Body of pancreas (tissue), 4 donors: ENCODE measurements at regions not wholly inside any gene's neighbourhood (a gene's known extent, or its start where the extent isn't known, plus 50 kb on each side); places are given as distances from the start of the nearest gene placed in this dataset.

Experiments
- ATAC-seq: fragments of 150-250 bp; one replicate; pipeline ENCODE4 v1.9.1; 2016
- DNase-seq, 4 donors: peaks; one replicate each; pipeline ENCODE4 v3.0.0-alpha.2; 2019
- H3K27ac ChIP-seq, 4 donors: fragments of 200-600 bp; sonication (generic); 1 replicate in 3 of 4; 2 replicates in 1 of 4; pipeline versions ENCODE4 v1.5.1 to v1.6.1; 2016 to 2019; ENCODE audit warnings: mild to moderate bottlenecking in 1 of 4, mixed read lengths in 1 of 4, moderate library complexity in 1 of 4
- H3K27me3 ChIP-seq, 2 donors: fragments of 200-600 bp; sonication (generic); one replicate each; pipeline ENCODE4 v1.6.0; 2016; ENCODE audit warnings: mild to moderate bottlenecking in 1 of 2
- H3K36me3 ChIP-seq, 2 donors: fragments of 200-600 bp; sonication (generic); replicated peaks in 1 of 2; 2 replicates each; pipeline ENCODE4 v1.5.1; 2016; ENCODE audit warnings: low read depth in 2 of 2; ENCODE audit not compliant: insufficient read depth in 1 of 2
- H3K4me1 ChIP-seq: fragments of 200-600 bp; sonication (generic); one replicate; pipeline ENCODE4 v1.6.0; 2016
- H3K4me3 ChIP-seq, 2 donors: fragments of 200-600 bp; sonication (generic); 1 replicate in 1 of 2; 2 replicates in 1 of 2; pipeline ENCODE4 v1.5.1; 2016 to 2019
- H3K9me3 ChIP-seq, 3 donors: fragments of 200-600 bp; sonication (generic); 1 replicate in 2 of 3; 2 replicates in 1 of 3; pipeline ENCODE4 v1.5.1; 2016
- POLR2A ChIP-seq, 3 donors: fragments of 450-650 bp; IDR thresholded peaks; one replicate each; pipeline ENCODE4 v1.6.1; 2016; ENCODE audit warnings: antibody characterized with exemption in 3 of 3, mild to moderate bottlenecking in 2 of 3
- WGBS, 2 donors: methylation state at CpG; one replicate each; pipeline ENCODE4 v1.1.5; 2017; 5-methylcytosine and 5-hydroxymethylcytosine counted together
- intact Hi-C: fragments of 100-400 bp; cut with DNase I; formaldehyde crosslinking; loops from one replicate; pipeline ENCODE4 v1.15.1; 2023
- TF ChIP-seq, protein P1 (sequence below), 7 experiments: fragments of 450-650 bp in 4 of 7; fragments of 200-600 bp in 3 of 7; sonication (generic) in 3 of 7; IDR thresholded peaks; one replicate each; pipeline ENCODE4 v1.5.1; 2016 to 2019; ENCODE audit warnings: antibody characterized with exemption in 7 of 7

DNA sequence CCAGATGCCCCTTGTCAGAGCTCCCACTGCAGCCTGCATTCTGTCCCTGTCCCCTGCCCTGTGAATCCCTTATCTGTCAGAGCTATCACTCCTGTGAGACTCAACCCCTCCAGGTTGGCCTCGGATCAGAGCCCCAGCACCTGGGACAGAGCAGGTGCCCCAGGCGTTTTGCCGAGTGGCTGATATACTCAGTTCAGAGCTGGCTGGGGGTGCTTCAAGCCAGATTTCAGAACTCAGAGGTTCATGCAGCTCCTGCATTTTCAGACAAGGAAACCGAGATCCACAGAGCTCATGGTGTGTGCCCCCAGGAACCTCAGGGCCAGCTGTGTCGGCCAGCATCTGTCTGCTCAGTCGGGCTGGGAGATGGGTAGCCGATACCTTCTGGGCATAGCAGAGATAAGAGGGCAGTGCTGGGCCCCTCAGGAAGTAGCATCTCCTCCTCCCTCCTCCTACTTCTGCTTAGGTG, 228.0 kb upstream of the RTL1 start:
- WGBS, 2 donors: 11 to 26% methylated on average over 3 to 7 of the region's 7 CpGs

DNA sequence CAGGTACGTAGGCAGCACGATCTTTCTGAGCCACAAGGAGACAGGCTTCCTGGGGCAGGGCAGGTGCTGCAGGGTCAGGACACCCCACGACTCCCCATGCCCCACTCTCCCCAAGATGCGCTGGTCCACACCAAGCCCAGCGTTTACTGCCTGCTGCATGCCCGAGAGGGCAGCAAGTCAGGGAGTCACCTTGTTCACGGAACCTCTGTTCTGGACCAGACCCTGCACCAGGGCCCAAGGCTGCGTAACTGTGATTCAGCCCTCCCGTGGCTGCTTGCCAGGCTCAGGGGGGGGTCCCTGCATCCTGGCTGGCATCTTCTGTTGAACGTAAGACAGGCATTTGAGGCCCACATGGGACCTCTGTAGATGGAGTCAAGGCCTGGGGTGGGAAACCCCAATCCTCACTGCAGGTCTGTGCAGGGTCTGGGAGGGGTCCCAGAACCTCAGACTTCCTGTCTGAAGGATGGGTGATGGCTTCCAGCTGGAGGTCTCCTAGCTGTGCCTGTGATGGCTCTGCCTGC, 228.6 kb upstream of the RTL1 start:
- H3K36me3 ChIP-seq: no peaks in the 10 kb centered on the region
- intact Hi-C loops: no loop called here
- 64 to 67% methylated on average over 5 to 10 of the region's 10 CpGs for WGBS, 2 donors
- TF ChIP-seq POLR2A (IDR thresholded peaks at IDR 0.05): no peak
- TF ChIP-seq, protein P1, sequence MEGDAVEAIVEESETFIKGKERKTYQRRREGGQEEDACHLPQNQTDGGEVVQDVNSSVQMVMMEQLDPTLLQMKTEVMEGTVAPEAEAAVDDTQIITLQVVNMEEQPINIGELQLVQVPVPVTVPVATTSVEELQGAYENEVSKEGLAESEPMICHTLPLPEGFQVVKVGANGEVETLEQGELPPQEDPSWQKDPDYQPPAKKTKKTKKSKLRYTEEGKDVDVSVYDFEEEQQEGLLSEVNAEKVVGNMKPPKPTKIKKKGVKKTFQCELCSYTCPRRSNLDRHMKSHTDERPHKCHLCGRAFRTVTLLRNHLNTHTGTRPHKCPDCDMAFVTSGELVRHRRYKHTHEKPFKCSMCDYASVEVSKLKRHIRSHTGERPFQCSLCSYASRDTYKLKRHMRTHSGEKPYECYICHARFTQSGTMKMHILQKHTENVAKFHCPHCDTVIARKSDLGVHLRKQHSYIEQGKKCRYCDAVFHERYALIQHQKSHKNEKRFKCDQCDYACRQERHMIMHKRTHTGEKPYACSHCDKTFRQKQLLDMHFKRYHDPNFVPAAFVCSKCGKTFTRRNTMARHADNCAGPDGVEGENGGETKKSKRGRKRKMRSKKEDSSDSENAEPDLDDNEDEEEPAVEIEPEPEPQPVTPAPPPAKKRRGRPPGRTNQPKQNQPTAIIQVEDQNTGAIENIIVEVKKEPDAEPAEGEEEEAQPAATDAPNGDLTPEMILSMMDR (IDR thresholded peaks at IDR 0.05): no peak
- no peaks in the 10 kb centered on the region for H3K4me1 ChIP-seq
- H3K9me3 ChIP-seq: no peaks in the 10 kb centered on the region
- H3K27me3 ChIP-seq: no peaks in the 10 kb centered on the region
- ATAC-seq (no peak), DNase-seq (no peak)
- H3K27ac ChIP-seq: no peak overlapping the region
- no peak overlapping the region for H3K4me3 ChIP-seq

More for the DNA sequence above, 228.0 kb upstream of the RTL1 start:
- Histone ChIP-seq H3K4me3 (no peak overlapping the region), H3K4me1 (no peaks in the 10 kb centered on the region), H3K27me3 (no peaks in the 10 kb centered on the region), H3K27ac (no peak overlapping the region), H3K9me3 (no peaks in the 10 kb centered on the region), H3K36me3 (no peaks in the 10 kb centered on the region)
- no peak for TF ChIP-seq POLR2A (IDR thresholded peaks at IDR 0.05)
- TF ChIP-seq, protein P1 (IDR thresholded peaks at IDR 0.05): no peak
- ATAC-seq (no peak), DNase-seq (no peak)
- intact Hi-C loops: no loop called here

DNA sequence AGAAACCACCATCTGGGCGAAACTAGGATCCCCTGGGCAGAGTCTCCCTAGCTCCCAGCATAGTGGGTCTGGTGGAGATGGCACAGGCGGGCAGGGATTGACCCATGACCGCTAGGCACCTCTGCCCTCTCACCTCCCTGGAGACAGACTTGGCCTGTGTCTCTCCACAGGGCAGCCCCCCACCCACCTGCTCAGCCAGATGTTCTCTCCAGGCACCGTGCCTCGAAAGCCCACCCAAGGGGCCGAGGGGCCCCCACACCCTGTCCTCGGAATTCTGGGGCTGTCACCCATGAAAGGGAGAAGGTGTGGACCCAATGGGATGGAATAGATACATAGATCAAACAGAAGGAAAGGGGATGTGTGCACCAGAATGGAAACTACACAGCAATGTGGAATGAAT, 229.1 kb upstream of the RTL1 start:
- no peaks in the 10 kb centered on the region for H3K27me3 ChIP-seq
- H3K9me3 ChIP-seq: no peaks in the 10 kb centered on the region
- H3K4me3 ChIP-seq: no peak overlapping the region
- H3K4me1 ChIP-seq: no peaks in the 10 kb centered on the region
- no peaks in the 10 kb centered on the region for H3K36me3 ChIP-seq
- no peak overlapping the region for H3K27ac ChIP-seq
- TF ChIP-seq POLR2A (IDR thresholded peaks at IDR 0.05): no peak
- TF ChIP-seq, protein P1 (IDR thresholded peaks at IDR 0.05): no peak
- intact Hi-C loops: no loop called here
- no peak for DNase-seq
- ATAC-seq: no peak
- WGBS, 2 donors: 52 to 56% methylated on average over 4 to 7 of the region's 7 CpGs

DNA sequence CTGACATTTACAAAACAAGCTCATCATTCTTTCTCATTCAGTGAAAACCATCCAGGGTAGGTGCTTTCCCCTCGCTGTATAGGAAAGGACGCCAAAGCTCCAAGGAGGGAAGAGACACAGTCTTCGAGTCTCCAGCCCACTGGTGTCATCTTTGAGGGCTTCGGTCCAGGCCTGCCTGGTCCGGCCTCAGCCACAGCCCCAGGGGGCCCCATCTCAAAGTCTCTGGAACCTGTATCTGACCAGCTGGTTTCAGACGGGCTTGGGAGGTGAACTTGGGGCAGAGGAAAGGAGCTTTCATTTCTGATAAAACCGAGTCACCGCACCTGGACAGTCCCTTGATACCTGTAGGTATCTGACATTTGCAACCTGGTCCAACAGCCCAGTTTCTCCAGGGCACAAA, 229.5 kb upstream of the RTL1 start:
- no peak overlapping the region for H3K4me3 ChIP-seq
- 78 to 95% methylated on average over 6 to 8 of the region's 8 CpGs for WGBS, 2 donors
- TF ChIP-seq, protein P1 (IDR thresholded peaks at IDR 0.05): no peak
- no peak for TF ChIP-seq POLR2A (IDR thresholded peaks at IDR 0.05)
- H3K4me1 ChIP-seq: no peaks in the 10 kb centered on the region
- intact Hi-C loops: no loop called here
- H3K27ac ChIP-seq: no peak overlapping the region
- H3K9me3 ChIP-seq: no peaks in the 10 kb centered on the region
- H3K27me3 ChIP-seq: no peaks in the 10 kb centered on the region
- H3K36me3 ChIP-seq: no peaks in the 10 kb centered on the region
- ATAC-seq: no peak
- DNase-seq: no peak

DNA sequence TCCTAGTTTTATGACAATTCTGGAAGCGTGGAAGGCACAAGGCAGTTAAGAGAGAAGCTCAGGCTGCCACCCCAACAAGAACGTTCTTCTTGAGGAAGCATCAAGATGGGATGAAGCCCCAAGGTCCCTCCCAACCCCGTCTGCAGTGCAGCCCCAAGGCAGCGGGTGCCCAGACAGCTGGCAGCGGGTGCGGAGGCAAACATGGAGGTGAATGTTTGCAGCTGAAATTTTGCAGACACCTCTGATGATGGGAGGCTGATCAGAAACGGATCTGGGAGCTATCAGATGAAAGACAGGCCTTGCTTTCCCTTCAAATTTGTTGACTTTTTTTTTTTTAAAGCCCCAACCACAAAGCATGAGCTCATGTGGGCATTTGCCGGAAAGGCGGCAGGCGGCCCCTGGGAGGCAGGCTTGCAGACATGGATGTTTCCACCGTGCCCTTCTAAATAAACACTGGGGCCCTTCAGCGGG, 230.7 kb upstream of the RTL1 start:
- H3K27ac ChIP-seq: no peak overlapping the region
- H3K4me1 ChIP-seq: no peaks in the 10 kb centered on the region
- no peaks in the 10 kb centered on the region for H3K36me3 ChIP-seq
- no peaks in the 10 kb centered on the region for H3K27me3 ChIP-seq
- 59 to 65% methylated on average over 12 of the region's 12 CpGs for WGBS, 2 donors
- TF ChIP-seq, protein P1 (IDR thresholded peaks at IDR 0.05): no peak
- TF ChIP-seq POLR2A (IDR thresholded peaks at IDR 0.05): no peak
- ATAC-seq: no peak
- H3K4me3 ChIP-seq: no peak overlapping the region
- intact Hi-C loops: no loop called here
- no peak for DNase-seq
- no peaks in the 10 kb centered on the region for H3K9me3 ChIP-seq
